AG09309 (cell line): ENCODE measurements at regions not wholly inside any gene's neighbourhood (a gene's known extent, or its start where the extent isn't known, plus 50 kb on each side); places are given as distances from the start of the nearest gene placed in this dataset.
"Not testable (repeated sequence)": the region's sequence is repeated elsewhere in the genome, so short reads cannot be mapped to it uniquely, and the experiment has no call there.

Experiments
- DNase-seq: peaks from one replicate; pipeline ENCODE4 v3.0.0-alpha.2; 2010; ENCODE audit warnings: low read depth
- H3K4me3 ChIP-seq: 2 replicates; pipeline ENCODE4 v1.5.1; 2011; ENCODE audit warnings: mild to moderate bottlenecking, low read depth, low read length, moderate library complexity; ENCODE audit not compliant: control insufficient read depth
- CTCF ChIP-seq: IDR thresholded peaks from 2 replicates; pipeline ENCODE4 v1.5.1; 2011; ENCODE audit warnings: mild to moderate bottlenecking, low read depth, low read length, inconsistent platforms; ENCODE audit not compliant: insufficient read depth, control insufficient read depth; ENCODE audit errors: missing control alignments

- TF ChIP-seq CTCF = no peak
- no peak for DNase-seq
- H3K4me3 ChIP-seq = no peak overlapping the region
Observed at GRCh38 chr6:19892260-19892659, 55.1 kb downstream of the ID4 start.

GRCh38 chr6:19895866-19896692, 58.9 kb downstream of the ID4 start:
- DNase-seq = no peak
- TF ChIP-seq CTCF = no peak
- no peak overlapping the region for H3K4me3 ChIP-seq

- DNase-seq = no peak
- no peak overlapping the region for H3K4me3 ChIP-seq
- no peak for TF ChIP-seq CTCF
Observed at GRCh38 chr6:19896693-19897010, 59.5 kb downstream of the ID4 start.

- no peak for TF ChIP-seq CTCF
- no peak overlapping the region for H3K4me3 ChIP-seq
- DNase-seq = no peak
Observed at GRCh38 chr6:19898141-19898740, 61.1 kb downstream of the ID4 start.

- H3K4me3 ChIP-seq = no peak overlapping the region
- no peak for DNase-seq
- TF ChIP-seq CTCF = no peak
Observed at GRCh38 chr6:19902201-19902600, 65.0 kb downstream of the ID4 start.

GRCh38 chr6:19904408-19904807, 67.2 kb downstream of the ID4 start:
- H3K4me3 ChIP-seq, DNase-seq: not testable (repeated sequence)

- no peak for DNase-seq
- TF ChIP-seq CTCF = no peak
- no peak overlapping the region for H3K4me3 ChIP-seq
Observed at GRCh38 chr6:19905584-19905983, 68.4 kb downstream of the ID4 start.
